Keratinocyte (primary cell): ENCODE measurements at regions not wholly inside any gene's neighbourhood (a gene's known extent, or its start where the extent isn't known, plus 50 kb on each side); places are given as distances from the start of the nearest gene placed in this dataset.

ENCODE experiments used
- DNase-seq: peaks from one replicate; pipeline ENCODE4 v3.0.0-alpha.2; 2011; ENCODE audit warnings: low read depth, missing footprints, low spot score
- FAIRE-seq: peaks from 2 replicates; lab custom pipeline; 2011; peaks lifted over from hg19 to GRCh38; lab: Jason Lieb, UNC
- H2AFZ ChIP-seq: 2 replicates; pipeline ENCODE4 v1.6.0; 2012; ENCODE audit warnings: low read length, control low read depth, inconsistent platforms; ENCODE audit not compliant: control insufficient read depth
- H3K27ac ChIP-seq: 2 replicates; pipeline ENCODE4 v1.5.1; 2011; ENCODE audit warnings: low read length; ENCODE audit not compliant: control insufficient read depth, insufficient read depth
- H3K27me3 ChIP-seq: 3 replicates; pipeline ENCODE4 v1.6.0; 2011; ENCODE audit warnings: low read length; ENCODE audit not compliant: control insufficient read depth, insufficient read depth; ENCODE audit errors: extremely low read depth
- H3K36me3 ChIP-seq, 2 experiments: 2 replicates in 1 of 2; 3 replicates in 1 of 2; pipeline ENCODE4 v1.5.1; 2011; ENCODE audit warnings: low read length in 2 of 2, mild to moderate bottlenecking in 1 of 2; ENCODE audit not compliant: control insufficient read depth in 2 of 2, insufficient read depth in 2 of 2; ENCODE audit errors: extremely low read depth in 1 of 2
- H3K4me1 ChIP-seq: 3 replicates; pipeline ENCODE4 v1.5.1; 2011; ENCODE audit warnings: low read length; ENCODE audit not compliant: control insufficient read depth, insufficient read depth; ENCODE audit errors: extremely low read depth
- H3K4me2 ChIP-seq: 3 replicates; pipeline ENCODE4 v1.6.0; 2011; ENCODE audit warnings: low read depth, low read length; ENCODE audit not compliant: control insufficient read depth, insufficient read depth; ENCODE audit errors: extremely low read depth
- H3K4me3 ChIP-seq, 3 experiments: fragments of 200-600 bp in 1 of 3; sonication (generic) in 1 of 3; 2 replicates in 2 of 3; 3 replicates in 1 of 3; pipeline ENCODE4 v1.5.1; 2011 to 2016; ENCODE audit warnings: low read length in 3 of 3, mild to moderate bottlenecking in 3 of 3, control low read depth in 2 of 3, inconsistent platforms in 1 of 3, low read depth in 1 of 3, mixed read lengths in 1 of 3, mixed run types in 1 of 3, moderate library complexity in 1 of 3; ENCODE audit not compliant: control insufficient read depth in 2 of 3, insufficient read depth in 2 of 3; ENCODE audit errors: extremely low read depth in 1 of 3
- H3K79me2 ChIP-seq: 2 replicates; pipeline ENCODE4 v1.6.0; 2012; ENCODE audit warnings: low read length; ENCODE audit not compliant: control insufficient read depth, insufficient read depth
- H3K9ac ChIP-seq: 3 replicates; pipeline ENCODE4 v1.6.0; 2011; ENCODE audit warnings: low read length; ENCODE audit not compliant: control insufficient read depth, insufficient read depth; ENCODE audit errors: extremely low read depth
- H3K9me1 ChIP-seq: 3 replicates; pipeline ENCODE4 v1.6.0; 2011; ENCODE audit warnings: low read length; ENCODE audit not compliant: control insufficient read depth, insufficient read depth; ENCODE audit errors: extremely low read depth
- H3K9me3 ChIP-seq: 2 replicates; pipeline ENCODE4 v1.5.1; 2012; ENCODE audit warnings: low read depth, low read length; ENCODE audit not compliant: control insufficient read depth
- H4K20me1 ChIP-seq: 3 replicates; pipeline ENCODE4 v1.6.0; 2011; ENCODE audit warnings: low read length; ENCODE audit not compliant: control insufficient read depth, insufficient read depth; ENCODE audit errors: extremely low read depth
- EZH2 ChIP-seq: IDR thresholded peaks from one replicate; pipeline ENCODE4 v1.6.1; 2012; ENCODE audit warnings: inconsistent platforms, mild to moderate bottlenecking, low read length, moderate library complexity
- dilution Hi-C: fragments of 300-500 bp; cut with MboI; formaldehyde crosslinking; loops from one replicate; pipeline ENCODE4 v1.7.0; 2020; ENCODE audit warnings: low sequenced_read_pairs; ENCODE audit not compliant: extremely low pct_ligation_motif_present
- TF ChIP-seq, protein P1 (sequence below), 3 experiments: IDR thresholded peaks in 1 of 3; conservative IDR thresholded peaks in 1 of 3; optimal IDR thresholded peaks in 1 of 3; 2 replicates in 2 of 3; 3 replicates in 1 of 3; pipeline versions ENCODE3 to v1.5.1; 2011; ENCODE audit warnings: low read length in 3 of 3, mild to moderate bottlenecking in 3 of 3, moderate library complexity in 2 of 3, control low read depth in 1 of 3, inconsistent platforms in 1 of 3; ENCODE audit not compliant: insufficient read depth in 2 of 3; ENCODE audit errors: extremely low read depth in 1 of 3

DNA sequence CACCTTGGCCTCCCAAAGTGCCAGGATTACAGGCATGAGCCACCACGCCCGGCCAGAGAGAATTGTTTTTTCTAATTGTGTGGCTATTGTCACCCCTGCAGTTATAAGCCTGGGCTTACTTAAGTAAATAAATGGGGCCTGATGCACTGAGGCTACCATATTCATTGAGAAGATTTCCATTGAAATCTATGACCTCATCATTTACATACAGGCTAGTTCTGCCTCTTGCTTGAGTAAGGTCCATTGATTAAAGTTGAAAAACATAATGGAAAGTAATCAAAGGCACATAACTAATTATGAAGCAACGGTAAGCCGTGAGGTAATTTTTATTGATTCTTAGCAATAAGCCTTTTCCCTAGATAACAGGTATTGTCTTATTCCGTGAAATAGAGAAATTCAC, 788.9 kb downstream of the ADGRL2 start:
- H3K36me3 ChIP-seq: no peaks in the 10 kb centered on the region
- no peak overlapping the region for H3K9ac ChIP-seq
- no peak overlapping the region for H2AFZ ChIP-seq
- H3K4me1 ChIP-seq: no peaks in the 10 kb centered on the region
- no peak for DNase-seq
- TF ChIP-seq, protein P1, sequence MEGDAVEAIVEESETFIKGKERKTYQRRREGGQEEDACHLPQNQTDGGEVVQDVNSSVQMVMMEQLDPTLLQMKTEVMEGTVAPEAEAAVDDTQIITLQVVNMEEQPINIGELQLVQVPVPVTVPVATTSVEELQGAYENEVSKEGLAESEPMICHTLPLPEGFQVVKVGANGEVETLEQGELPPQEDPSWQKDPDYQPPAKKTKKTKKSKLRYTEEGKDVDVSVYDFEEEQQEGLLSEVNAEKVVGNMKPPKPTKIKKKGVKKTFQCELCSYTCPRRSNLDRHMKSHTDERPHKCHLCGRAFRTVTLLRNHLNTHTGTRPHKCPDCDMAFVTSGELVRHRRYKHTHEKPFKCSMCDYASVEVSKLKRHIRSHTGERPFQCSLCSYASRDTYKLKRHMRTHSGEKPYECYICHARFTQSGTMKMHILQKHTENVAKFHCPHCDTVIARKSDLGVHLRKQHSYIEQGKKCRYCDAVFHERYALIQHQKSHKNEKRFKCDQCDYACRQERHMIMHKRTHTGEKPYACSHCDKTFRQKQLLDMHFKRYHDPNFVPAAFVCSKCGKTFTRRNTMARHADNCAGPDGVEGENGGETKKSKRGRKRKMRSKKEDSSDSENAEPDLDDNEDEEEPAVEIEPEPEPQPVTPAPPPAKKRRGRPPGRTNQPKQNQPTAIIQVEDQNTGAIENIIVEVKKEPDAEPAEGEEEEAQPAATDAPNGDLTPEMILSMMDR (optimal IDR thresholded peaks at IDR 0.05 in 1 of 3, IDR thresholded peaks at IDR 0.05 in 1 of 3, conservative IDR thresholded peaks at IDR 0.05 in 1 of 3; ENCODE audit: extremely low read depth in 1 of 3, insufficient read depth in 2 of 3, low read length in 3 of 3): no peak
- no peak for TF ChIP-seq EZH2
- no peaks in the 10 kb centered on the region for H4K20me1 ChIP-seq
- no peaks in the 10 kb centered on the region for H3K9me3 ChIP-seq
- FAIRE-seq: no peak
- H3K4me2 ChIP-seq: no peak overlapping the region
- H3K27me3 ChIP-seq: no peaks in the 10 kb centered on the region
- dilution Hi-C loops: no loop called here
- no peaks in the 10 kb centered on the region for H3K9me1 ChIP-seq
- H3K4me3 ChIP-seq: no peak overlapping the region
- H3K79me2 ChIP-seq: no peaks in the 10 kb centered on the region
- H3K27ac ChIP-seq: no peak overlapping the region

DNA sequence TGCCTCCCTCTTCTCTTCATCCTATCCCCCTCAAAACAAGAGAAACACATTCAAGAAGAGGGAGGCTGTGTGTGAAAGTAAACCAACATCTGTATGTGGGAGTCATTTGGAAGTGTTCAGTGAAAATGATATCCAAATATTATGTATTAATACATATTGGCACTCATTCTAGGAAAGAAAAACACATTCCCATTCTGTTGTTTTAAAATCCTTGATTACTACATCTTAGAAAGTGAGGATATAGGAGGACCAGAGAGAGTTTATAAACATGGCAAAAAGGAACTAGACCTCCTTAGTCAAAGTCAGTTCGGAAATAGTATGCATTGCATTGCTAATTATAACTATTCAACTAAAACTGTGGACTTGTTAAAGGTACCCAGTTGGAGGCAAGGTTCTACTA, 786.6 kb downstream of the ADGRL2 start:
- Histone ChIP-seq H3K9me3 (no peaks in the 10 kb centered on the region), H3K9me1 (no peaks in the 10 kb centered on the region), H4K20me1 (no peaks in the 10 kb centered on the region), H3K79me2 (no peaks in the 10 kb centered on the region), H3K36me3 (no peaks in the 10 kb centered on the region), H3K9ac (no peak overlapping the region), H3K27ac (no peak overlapping the region), H2AFZ (no peak overlapping the region), H3K4me1 (no peaks in the 10 kb centered on the region), H3K4me2 (no peak overlapping the region), H3K4me3 (no peak overlapping the region), H3K27me3 (no peaks in the 10 kb centered on the region)
- FAIRE-seq (no peak), DNase-seq (no peak)
- dilution Hi-C loops: no loop called here
- TF ChIP-seq EZH2: no peak
- TF ChIP-seq, protein P1 (optimal IDR thresholded peaks at IDR 0.05 in 1 of 3, IDR thresholded peaks at IDR 0.05 in 1 of 3, conservative IDR thresholded peaks at IDR 0.05 in 1 of 3; ENCODE audit: extremely low read depth in 1 of 3, insufficient read depth in 2 of 3, low read length in 3 of 3): no peak
